ENCODE measurements at regions not wholly inside any gene's neighbourhood (a gene's known extent, or its start where the extent isn't known, plus 50 kb on each side); places are given as distances from the start of the nearest gene placed in this dataset.

DNA sequence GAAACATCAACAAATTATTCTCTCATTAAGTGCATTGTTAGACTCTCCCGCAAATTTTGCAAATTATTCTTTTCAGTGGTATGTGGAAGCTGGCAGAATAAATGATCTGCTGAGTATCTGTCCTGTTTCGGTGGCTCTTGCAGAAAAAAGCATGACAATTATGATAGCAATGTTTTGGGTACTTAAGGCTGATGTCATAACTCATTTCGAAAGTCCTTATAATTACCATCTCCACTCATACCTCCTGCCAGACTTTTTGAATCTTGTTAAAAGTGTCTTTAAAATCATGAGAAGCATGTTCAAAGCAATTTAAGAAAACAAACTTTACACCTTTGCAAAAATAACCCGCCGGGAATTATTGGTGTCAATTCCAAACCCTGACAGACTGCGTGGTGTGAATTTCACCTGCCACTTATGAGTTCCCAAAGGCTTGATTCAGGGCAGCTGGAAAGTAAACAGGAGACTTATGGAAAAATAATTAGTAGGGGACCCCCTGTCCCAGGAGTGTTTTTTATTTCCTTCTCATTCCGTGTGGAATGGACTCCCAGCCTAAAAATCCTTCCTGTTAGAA lies 87.6 kb upstream of the E2F3 start:
- no peak for DNase-seq

- no peak for DNase-seq
Measured at GRCh38 chr6:20314866-20315845, 86.5 kb upstream of the E2F3 start.

DNA sequence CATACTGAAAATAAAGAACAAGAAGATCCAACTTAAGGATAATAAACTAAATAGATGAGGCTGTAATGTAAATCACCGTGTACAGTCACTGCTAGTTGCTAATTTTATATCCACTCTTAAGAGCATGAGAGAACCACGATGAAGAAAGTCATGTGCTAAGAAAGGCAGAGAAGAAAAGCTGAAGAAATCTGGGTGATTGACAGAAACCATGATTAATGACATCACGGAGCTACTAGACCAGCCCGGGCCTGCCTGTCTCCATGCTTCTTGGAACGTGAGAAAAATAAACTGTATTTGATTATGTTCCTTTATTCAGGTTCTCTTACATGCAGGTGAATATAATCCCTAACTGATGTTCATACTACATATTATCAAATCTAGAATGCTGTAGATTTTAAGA lies 84.2 kb upstream of the E2F3 start:
- DNase-seq, result no peak

DNA sequence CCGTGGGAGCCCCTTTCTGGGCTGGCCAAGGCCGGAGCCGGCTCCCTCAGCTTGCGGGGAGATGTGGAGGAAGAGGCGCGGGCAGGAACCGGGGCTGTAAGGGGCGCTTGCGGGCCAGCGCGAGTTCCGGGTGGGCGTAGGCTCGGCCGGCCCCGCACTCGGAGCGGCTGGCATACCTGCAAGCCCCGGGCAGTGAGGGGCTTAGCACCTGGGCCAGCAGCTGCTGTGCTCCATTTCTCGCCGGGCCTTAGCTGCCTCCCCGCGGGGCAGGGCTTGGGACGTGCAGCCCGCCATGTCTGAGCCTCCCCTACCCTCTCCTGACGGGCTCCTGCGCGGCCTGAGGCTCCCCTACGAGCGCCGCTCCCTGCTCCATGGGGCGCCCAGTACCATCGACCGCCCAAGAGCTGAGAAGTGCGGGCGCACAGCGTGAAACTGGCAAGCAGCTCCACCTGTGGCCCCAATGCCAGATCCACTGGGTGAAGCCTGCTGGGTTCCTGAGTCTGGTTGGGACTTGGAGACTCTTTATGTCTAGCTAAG lies 82.8 kb upstream of the E2F3 start:
- no peak for DNase-seq

DNA sequence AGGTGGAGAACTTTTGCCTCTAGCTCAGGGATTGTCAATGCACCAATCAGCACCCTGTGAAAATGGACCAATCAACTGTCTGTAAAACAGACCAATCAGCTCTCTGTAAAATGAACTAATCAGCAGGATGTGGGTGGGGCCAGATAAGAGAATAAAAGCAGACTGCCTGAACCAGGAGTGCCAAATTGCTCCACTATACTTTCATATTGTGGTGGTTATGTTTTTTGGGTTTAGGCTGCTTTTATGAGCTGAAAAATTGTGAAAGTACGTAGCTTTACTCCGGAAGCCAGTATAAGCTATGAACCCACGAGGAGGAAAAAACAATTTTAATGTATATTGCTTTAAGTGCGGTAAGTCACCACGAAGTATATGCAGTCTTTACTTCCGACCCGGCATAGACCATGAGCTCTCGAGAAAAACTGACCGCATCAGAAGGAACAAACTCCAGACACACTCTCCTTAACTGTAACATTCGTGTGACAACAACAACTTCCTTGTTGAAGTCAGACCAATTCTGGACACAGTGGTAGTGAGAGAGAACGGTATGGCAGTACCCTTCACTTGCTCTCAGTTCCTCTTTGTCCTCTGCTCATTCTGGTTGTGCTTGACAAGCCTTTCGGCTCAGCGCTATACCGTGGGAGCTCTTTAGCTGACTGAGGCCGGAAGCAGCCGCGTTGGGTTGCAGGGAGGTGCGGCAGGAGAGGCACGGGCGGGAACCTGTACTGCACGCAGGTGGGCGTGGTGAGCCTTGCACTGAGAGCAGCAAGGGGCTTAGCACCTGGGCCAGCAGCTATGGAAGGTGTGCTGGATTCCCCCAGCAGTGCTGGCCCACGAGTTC lies 81.9 kb upstream of the E2F3 start:
- DNase-seq, result peak; percentile 59

DNA sequence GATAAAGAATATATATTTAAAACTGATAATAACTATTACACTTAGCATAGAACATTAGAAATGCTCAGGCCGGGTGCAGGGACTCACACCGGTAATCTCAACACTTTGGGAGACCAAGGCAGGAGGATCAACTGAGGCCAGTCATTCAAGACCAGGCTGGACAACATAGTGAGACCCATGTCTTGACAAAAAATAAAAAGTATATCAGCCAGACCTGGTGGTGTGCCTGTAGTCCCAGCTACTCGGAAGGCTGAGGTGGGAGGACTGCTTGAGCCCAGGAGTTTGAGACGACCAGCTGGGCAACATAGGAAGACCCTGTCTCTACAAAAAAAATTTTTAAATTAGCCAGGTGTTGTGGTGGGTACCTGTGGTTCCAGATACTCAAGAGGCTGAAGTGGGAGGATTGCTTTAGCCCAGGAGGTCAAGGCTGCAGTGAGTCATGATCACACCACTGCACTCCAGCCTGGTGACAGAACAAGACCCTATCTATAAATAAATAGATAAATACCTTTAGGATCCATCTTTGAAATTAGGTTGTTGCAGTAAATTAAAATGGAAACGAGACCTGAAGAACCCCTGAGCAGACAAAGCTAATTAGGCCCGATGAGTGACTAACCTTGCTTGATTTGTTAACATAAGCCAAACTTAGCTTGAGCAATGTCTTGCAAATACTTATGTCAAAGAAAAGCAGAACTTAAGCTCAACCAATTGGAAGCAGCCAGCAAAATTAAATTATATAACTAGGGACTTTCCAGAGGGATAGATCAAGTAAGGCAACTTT lies 75.8 kb upstream of the E2F3 start:
- no peak for DNase-seq

DNA sequence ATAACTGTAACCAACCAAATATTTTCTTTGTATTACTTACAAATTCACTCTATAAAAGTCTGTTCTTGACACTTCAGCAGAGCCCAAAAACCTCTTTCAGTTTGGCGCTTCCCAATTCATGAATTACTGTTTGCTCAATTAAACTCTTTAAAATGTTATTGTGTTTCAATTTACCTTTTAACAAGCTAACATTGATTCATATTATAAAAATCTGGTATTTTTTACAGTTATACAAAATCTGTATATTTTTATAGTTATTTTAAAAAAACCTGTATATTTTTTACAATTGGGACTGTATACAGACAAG lies 75.3 kb upstream of the E2F3 start:
- no peak for DNase-seq

GRCh38 chr6:20327141-20327540 lies 74.5 kb upstream of the E2F3 start:
- no peak for DNase-seq

GRCh38 chr6:20328266-20328923 lies 73.3 kb upstream of the E2F3 start:
- no peak for DNase-seq

- no peak for DNase-seq
Measured at GRCh38 chr6:20328924-20329300, 72.8 kb upstream of the E2F3 start.

DNA sequence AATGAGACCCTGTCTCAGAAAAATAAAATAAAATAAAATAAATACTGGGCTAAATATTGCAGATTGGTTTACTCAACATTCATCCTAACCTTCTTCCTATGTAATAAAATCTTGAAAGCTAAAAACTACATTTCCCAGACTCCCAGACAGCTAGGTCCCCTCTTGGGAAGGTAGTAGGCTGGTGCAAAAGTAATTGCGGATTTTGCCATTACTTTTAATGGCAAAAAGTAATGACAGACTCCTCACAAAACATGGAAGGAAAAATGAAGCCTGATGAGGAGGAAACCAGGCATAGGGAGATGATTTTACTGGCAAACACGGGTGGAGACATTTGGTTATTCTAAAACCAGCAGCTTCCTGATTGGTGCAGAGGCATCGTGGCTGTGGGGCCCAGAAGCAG lies 70.6 kb upstream of the E2F3 start:
- DNase-seq, result no peak

DNA sequence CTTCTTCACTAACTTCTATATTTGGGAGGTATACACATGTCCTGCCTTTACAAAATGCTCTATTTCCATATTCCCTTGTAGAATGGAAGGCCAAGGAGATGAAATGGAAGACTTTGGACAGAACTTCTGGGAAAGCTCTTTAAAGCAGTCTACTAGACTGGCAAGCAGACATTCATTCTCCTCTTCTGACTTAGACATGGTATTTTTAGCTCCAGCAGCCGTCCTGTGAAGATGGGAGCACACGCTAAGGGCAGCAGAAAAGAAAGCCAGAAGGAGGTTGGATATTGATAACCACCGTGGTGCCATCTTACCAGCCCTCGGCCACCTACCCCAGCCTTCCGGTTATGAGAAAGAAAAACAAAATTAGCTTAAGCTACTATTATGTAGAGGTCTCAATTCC lies 70.1 kb upstream of the E2F3 start:
- no peak for DNase-seq

DNA sequence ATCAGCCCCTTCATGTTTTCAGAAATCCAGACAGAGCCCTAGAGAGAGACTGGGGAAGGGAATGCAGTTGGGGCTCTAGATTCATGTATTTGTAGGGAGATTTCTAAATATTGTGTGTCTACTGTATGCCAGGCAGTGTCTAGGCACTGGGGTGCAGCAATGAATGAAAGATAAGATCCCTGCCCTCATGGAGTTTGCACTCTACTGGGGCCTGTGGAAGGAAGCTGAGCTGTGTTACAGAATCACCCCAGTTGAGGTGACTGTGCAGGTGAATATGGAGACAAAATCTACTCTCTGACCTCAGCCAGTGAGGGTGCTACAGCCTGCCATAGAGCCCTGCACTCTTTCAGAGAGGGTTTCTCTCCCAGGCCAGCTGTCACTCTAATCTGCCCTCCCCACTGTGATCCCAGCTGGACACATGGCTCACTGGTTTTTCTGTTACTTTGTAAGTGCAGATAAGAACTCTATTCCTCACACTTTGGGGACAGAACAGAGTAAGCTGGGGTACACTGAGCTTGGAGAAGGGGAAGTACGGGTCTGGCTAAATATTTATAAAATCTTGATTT lies 69.2 kb upstream of the E2F3 start:
- no peak for DNase-seq

DNA sequence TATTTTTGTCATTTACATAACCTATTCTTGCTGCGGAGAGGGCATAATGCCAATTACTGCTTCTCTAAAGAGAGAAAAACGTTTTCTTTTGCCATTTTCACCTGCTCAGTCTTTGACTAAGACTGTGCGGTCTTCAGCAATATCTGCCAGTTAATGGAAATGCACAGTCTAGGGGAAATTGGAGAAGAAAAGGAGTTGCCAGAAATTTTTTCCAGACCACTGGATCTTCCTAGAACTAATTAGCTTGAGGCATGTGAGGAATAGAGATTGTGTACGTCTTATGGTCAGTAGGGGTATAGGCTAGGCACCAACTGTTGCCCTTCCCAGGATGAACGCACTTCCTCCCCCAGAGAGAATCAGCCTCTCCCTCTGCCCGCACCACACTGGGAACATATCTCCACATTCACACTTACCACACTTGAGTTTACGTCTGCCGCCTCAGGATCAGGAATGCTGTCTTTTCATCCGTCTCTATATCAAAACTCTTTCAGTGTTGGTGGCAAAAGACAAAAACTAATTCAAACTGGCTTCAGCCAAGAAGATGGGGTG lies 67.9 kb upstream of the E2F3 start:
- no peak for DNase-seq

GRCh38 chr6:20334334-20334733 lies 67.3 kb upstream of the E2F3 start:
- no peak for DNase-seq

- no peak for DNase-seq
Measured at GRCh38 chr6:20334962-20335361, 66.7 kb upstream of the E2F3 start.

DNA sequence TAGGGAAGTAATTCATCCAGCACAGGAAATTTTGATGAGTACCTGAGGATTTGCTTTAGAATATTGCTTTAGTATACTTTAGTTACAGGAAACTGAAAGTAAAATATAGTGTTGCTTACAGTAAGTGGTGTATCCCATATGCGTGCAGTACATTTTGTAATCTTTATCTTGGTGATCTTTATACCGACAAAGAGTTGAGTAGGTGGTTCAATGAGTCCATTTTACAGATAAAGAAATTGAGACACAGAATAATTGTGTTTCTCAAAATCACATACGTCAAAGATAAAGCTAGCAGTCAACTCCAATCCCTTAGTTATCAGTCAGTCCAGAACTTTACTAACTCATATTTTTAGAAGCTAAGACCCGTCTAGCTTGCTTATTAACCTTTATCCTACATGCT lies 65.8 kb upstream of the E2F3 start:
- DNase-seq, result no peak

- DNase-seq, result no peak
Measured at GRCh38 chr6:20338156-20338555, 63.5 kb upstream of the E2F3 start.

- DNase-seq, result no peak
Measured at GRCh38 chr6:20340068-20340848, 61.4 kb upstream of the E2F3 start.

GRCh38 chr6:20341096-20341495 lies 60.6 kb upstream of the E2F3 start:
- no peak for DNase-seq

DNA sequence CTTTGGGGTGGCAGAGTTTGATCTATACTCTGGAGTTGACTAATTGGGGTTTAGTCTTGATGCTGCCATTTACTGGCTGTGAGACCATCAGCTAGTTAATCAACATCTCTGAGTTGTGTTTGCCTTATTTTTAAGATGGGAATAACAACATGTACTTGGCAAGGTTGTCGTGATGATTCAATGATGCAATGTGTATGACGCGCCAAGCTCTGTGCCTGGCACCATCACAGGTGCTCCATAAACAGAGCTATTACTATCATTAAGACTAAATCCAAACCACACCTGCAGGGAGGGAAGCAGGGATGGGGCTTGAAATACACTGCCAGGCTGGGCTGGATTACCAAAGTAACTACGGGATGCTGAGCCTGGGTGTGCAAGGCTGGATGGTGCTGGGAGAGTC lies 60.1 kb upstream of the E2F3 start:
- DNase-seq, result no peak

All from activated T-cell treated with anti-CD3 and anti-CD28 coated beads, Interleukin-2, amount 50 U/mL, for 1 hour (primary cell).